ENCODE measurements at regions not wholly inside any gene's neighbourhood (a gene's known extent, or its start where the extent isn't known, plus 50 kb on each side); places are given as distances from the start of the nearest gene placed in this dataset.

DNA sequence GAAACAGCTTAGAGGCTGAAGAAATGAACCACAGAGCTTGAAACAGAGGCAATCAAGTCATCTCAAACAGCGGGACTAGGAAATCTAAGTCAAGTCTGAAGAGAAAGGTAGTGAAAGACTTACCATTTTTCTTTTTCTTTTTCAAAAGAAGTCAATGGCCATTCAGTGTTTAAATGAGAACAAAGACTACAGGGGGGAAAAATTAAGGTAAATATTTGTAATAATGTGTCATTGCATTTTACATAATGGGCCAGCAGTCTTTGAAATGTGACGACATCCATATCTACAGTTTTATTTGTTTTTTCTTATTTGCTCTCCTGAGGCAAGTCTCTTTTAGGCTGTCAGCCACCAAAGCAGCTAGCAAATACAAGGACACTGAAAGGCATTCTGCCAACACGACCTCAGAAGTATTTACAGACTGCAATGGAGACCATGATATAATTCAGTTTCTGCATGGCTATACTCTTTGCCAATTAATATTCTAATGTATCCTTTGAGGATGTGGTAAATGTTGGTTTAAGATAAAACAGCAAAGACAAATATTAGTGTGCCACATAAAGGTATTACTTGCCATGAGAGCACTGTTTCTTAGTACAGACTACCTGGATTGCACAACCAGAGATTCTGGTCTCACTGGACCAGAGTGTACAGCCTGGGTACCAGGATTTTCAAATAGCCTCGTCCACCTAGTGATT, 307.0 kb upstream of the THBS1 start:
- Histone ChIP-seq H3K79me1 (ENCODE audit: low read depth, low read length) (no peaks in the 10 kb centered on the region), H3K9ac (replicated peaks in 1 of 4; ENCODE audit: extremely low read depth in 1 of 4, low read depth in 3 of 4, low read length in 3 of 4) (no peak overlapping the region), H2BK120ac (replicated peaks; ENCODE audit: low read depth, low read length) (no peak overlapping the region), H3K79me2 (ENCODE audit: control insufficient read depth in 1 of 2, insufficient read depth in 2 of 2, low read length in 2 of 2) (no peaks in the 10 kb centered on the region), H3K4me3 (ENCODE audit: extremely low read depth in 1 of 4, insufficient read depth in 2 of 4, low read depth in 3 of 4, low read length in 4 of 4) (no peak overlapping the region), H3K27ac (ENCODE audit: low read depth, low read length) (no peak overlapping the region), H3K14ac (ENCODE audit: insufficient read length) (no peak overlapping the region), H2BK15ac (ENCODE audit: low read length) (no peak overlapping the region), H4K5ac (ENCODE audit: insufficient read length, low read depth, low read length) (no peak overlapping the region), H3K23me2 (ENCODE audit: low read depth, low read length) (no peaks in the 10 kb centered on the region), H2BK12ac (ENCODE audit: low read depth, low read length) (no peak overlapping the region), H3K18ac (ENCODE audit: extremely low read depth, low read length) (no peak overlapping the region), H3K4me1 (replicated peaks in 1 of 4; ENCODE audit: control insufficient read depth in 3 of 4, insufficient read depth in 4 of 4, low read length in 3 of 4) (no peaks in the 10 kb centered on the region; a peak in 1 of 7 replicates), H4K20me1 (replicated peaks in 1 of 2; ENCODE audit: control insufficient read depth in 1 of 2, insufficient read depth in 2 of 2, low read length in 2 of 2) (no peaks in the 10 kb centered on the region), H3K9me3 (ENCODE audit: insufficient read depth in 2 of 2, low read depth in 1 of 2, low read length in 1 of 2) (no peaks in the 10 kb centered on the region), H4K91ac (replicated peaks; ENCODE audit: insufficient read length, low read length) (no peak overlapping the region), H4K8ac (ENCODE audit: extremely low read depth, insufficient read depth, low read length) (no peak overlapping the region), H2AK5ac (ENCODE audit: low read depth, low read length) (no peak overlapping the region), H3K36me3 (ENCODE audit: control insufficient read depth in 2 of 4, insufficient read depth in 4 of 4, low read length in 3 of 4) (no peaks in the 10 kb centered on the region), H3K56ac (replicated peaks; ENCODE audit: insufficient read length, low read depth, low read length) (no peak overlapping the region), H2BK5ac (ENCODE audit: low read depth, low read length) (no peak overlapping the region), H3K4me2 (ENCODE audit: insufficient read depth in 1 of 2, low read depth in 2 of 2, low read length in 2 of 2) (no peak overlapping the region), H2AFZ (ENCODE audit: low read length) (no peak overlapping the region), H3K4ac (replicated peaks; ENCODE audit: insufficient read length, low read depth, low read length) (no peak overlapping the region), H3K23ac (ENCODE audit: insufficient read length) (no peak overlapping the region), H3K27me3 (replicated peaks in 1 of 4; ENCODE audit: control insufficient read depth in 3 of 4, extremely low read depth in 1 of 4, insufficient read depth in 3 of 4, low read length in 3 of 4) (no peaks in the 10 kb centered on the region), H2BK20ac (ENCODE audit: low read length) (no peak overlapping the region)
- FAIRE-seq (no peak), DNase-seq (ENCODE audit: low read depth in 1 of 2, low spot score in 2 of 2) (no peak)
- POLR2A ChIA-PET (ENCODE audit: partially characterized antibody), result no interaction called here
- CTCF ChIA-PET (ENCODE audit: partially characterized antibody), result no interaction called here
- 79% methylated on average over 4 of the region's 4 CpGs; no CpG with 5 or more reads in 1 of the 2 experiments for WGBS, 2 experiments (ENCODE audit: extremely low coverage in 1 of 2, insufficient coverage in 1 of 2, insufficient read length in 1 of 2, insufficient replicate concordance in 2 of 2, low coverage in 1 of 2, low lambda C conversion rate in 2 of 2, missing lambda C conversion rate in 1 of 2)
- no peak for TF ChIP-seq SP4 (IDR thresholded peaks at IDR 0.05; ENCODE audit: low read length)
- no peak for TF ChIP-seq BCL11A (IDR thresholded peaks at IDR 0.05; ENCODE audit: low read depth in 2 of 2, low read length in 2 of 2)
- TF ChIP-seq TAF7 (optimal IDR thresholded peaks at IDR 0.05; ENCODE audit: borderline replicate concordance, low read depth, low read length), result no peak
- TF ChIP-seq SRF (IDR thresholded peaks at IDR 0.05; ENCODE audit: low read depth, low read length), result no peak
- no peak for TF ChIP-seq NANOG (IDR thresholded peaks at IDR 0.05; ENCODE audit: insufficient read depth, low read depth, low read length, poor library complexity, severe bottlenecking)
- TF ChIP-seq SP1 (IDR thresholded peaks at IDR 0.05; ENCODE audit: low read depth, low read length), result no peak
- no peak for TF ChIP-seq SUZ12 (IDR thresholded peaks at IDR 0.05; ENCODE audit: low read length)
- TF ChIP-seq CREB1 (IDR thresholded peaks at IDR 0.05), result no peak
- TF ChIP-seq SAP30 (IDR thresholded peaks at IDR 0.05; ENCODE audit: insufficient read depth, insufficient replicate concordance, low read length), result no peak
- TF ChIP-seq RXRA (IDR thresholded peaks at IDR 0.05; ENCODE audit: insufficient read depth, low read depth, low read length), result no peak
- TF ChIP-seq POU5F1 (IDR thresholded peaks at IDR 0.05; ENCODE audit: low read depth, low read length), result no peak
- no peak for TF ChIP-seq TCF12 (IDR thresholded peaks at IDR 0.05; ENCODE audit: low read depth, low read length)
